ENCODE measurements at regions not wholly inside any gene's neighbourhood (a gene's known extent, or its start where the extent isn't known, plus 50 kb on each side); places are given as distances from the start of the nearest gene placed in this dataset.

GRCh38 chr6:7669742-7670141 is 56.2 kb upstream of the BMP6 start:
- TF ChIP-seq CTCF (IDR thresholded peaks at IDR 0.05) (no peak), POLR2A (IDR thresholded peaks at IDR 0.05) (no peak)
